ENCODE measurements at regions not wholly inside any gene's neighbourhood (a gene's known extent, or its start where the extent isn't known, plus 50 kb on each side); places are given as distances from the start of the nearest gene placed in this dataset.
"Not testable (repeated sequence)": the region's sequence is repeated elsewhere in the genome, so short reads cannot be mapped to it uniquely, and the experiment has no call there.

GRCh38 chr6:842141-842540, 149.2 kb upstream of the EXOC2 start:
- Mint-ChIP-seq H3K36me3 (ENCODE audit: low read depth) (no peaks in the 10 kb centered on the region), H3K4me1 (no peaks in the 10 kb centered on the region), H3K9me3 (no peaks in the 10 kb centered on the region), H3K4me3 (no peak overlapping the region), H3K27me3 (peaks cover 16% of the 10 kb centered on the region), H3K27ac (no peak overlapping the region)
- DNase-seq = no peak
- intact Hi-C loops (cut with micrococcal nuclease) = no loop called here

DNA sequence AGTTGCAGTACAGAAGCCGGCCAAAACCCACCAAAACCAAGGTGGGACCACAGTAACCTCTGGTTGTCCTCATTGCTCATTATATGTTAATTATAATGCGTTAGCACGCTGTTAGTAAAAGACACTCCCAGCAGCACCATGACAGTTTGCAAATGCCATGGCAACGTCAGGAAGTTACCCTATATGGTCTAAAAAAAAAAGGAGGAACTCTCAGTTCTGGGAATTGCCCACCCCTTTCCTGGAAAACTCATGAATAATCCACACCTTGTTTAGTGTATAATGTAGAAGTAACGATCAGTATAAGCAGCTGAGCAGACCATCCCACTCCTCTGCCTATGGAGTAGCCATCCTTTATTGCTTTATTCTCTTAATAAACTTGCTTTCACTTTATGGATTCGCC, 148.6 kb upstream of the EXOC2 start:
- Mint-ChIP-seq H3K4me3 (no peak overlapping the region), H3K27me3 (peaks cover 19% of the 10 kb centered on the region), H3K36me3 (ENCODE audit: low read depth) (no peaks in the 10 kb centered on the region), H3K9me3 (no peaks in the 10 kb centered on the region), H3K27ac (no peak overlapping the region), H3K4me1 (no peaks in the 10 kb centered on the region)
- intact Hi-C loops (cut with micrococcal nuclease) = no loop called here
- no peak for DNase-seq

DNA sequence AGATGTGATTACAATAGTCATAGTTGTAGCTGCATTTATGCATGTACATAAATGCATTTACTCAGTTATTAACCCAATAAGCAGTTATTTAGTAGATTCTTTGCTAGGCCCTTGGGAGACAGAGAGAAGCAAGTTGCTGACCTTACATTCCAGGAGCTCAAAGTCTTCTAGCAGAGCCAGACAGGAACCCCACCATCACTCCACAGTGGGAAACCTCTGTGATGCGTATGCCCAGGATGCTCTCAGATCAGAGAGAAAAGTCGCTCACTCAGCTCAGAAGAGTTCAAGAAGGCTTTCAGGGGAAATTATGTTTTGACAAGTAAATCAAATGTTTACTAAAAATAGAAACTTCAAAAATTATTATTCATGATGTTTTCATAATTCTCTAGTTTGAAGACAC, 146.3 kb upstream of the EXOC2 start:
- H3K4me3 Mint-ChIP-seq = no peak overlapping the region
- intact Hi-C loops (cut with micrococcal nuclease) = no loop called here

GRCh38 chr6:837380-837779, 144.4 kb upstream of the EXOC2 start:
- no peak overlapping the region for H3K27ac Mint-ChIP-seq
- H3K27me3 Mint-ChIP-seq = peaks cover 24% of the 10 kb centered on the region
- no peak overlapping the region for H3K4me3 Mint-ChIP-seq
- no peak for DNase-seq
- H3K36me3 Mint-ChIP-seq (ENCODE audit: low read depth) = peaks cover 2% of the 10 kb centered on the region
- H3K4me1 Mint-ChIP-seq = peaks cover 4% of the 10 kb centered on the region
- intact Hi-C loops (cut with micrococcal nuclease) = no loop called here
- H3K9me3 Mint-ChIP-seq = peaks cover 6% of the 10 kb centered on the region

More for the DNA sequence above, 146.3 kb upstream of the EXOC2 start:
- Mint-ChIP-seq H3K9me3 (peaks cover 2% of the 10 kb centered on the region), H3K4me1 (peaks cover 4% of the 10 kb centered on the region), H3K27ac (no peak overlapping the region), H3K27me3 (peaks cover 24% of the 10 kb centered on the region), H3K36me3 (ENCODE audit: low read depth) (peaks cover 1% of the 10 kb centered on the region)
- no peak for DNase-seq

DNA sequence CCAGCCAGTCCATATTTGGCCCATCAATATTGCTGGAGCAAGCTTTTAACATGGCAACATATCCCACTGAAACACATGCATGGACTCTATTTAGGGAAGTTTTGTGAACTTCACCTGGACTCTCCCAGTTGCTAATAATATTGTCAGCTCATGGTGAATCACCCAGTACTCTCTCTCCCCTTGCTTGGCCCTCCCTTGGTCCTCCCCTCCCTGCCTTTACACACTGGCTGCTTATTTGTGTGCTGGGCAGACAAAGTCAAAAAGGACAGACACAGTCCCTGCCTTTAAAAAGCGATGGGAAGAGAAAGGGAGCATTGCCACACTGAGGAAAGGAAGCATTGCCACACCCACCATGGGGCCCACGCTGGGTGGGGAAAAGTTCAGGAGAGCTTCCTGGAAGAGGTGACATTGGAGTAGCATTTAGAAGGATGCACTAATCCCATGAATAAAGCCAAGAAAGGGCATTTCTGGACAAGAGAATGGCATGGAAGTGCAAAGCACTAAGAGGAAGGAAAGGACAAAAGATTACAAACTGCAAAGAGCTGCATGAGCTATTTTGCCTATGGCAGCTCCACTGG, 143.4 kb upstream of the EXOC2 start:
- peaks cover 6% of the 10 kb centered on the region for H3K9me3 Mint-ChIP-seq
- H3K4me1 Mint-ChIP-seq = peaks cover 4% of the 10 kb centered on the region
- H3K4me3 Mint-ChIP-seq = no peak overlapping the region
- intact Hi-C loops (cut with micrococcal nuclease) = no loop called here
- DNase-seq = no peak
- H3K36me3 Mint-ChIP-seq (ENCODE audit: low read depth) = peaks cover 2% of the 10 kb centered on the region
- H3K27ac Mint-ChIP-seq = no peak overlapping the region
- H3K27me3 Mint-ChIP-seq = peaks cover 24% of the 10 kb centered on the region

- H3K36me3 Mint-ChIP-seq (ENCODE audit: low read depth) = peaks cover 2% of the 10 kb centered on the region
- peaks cover 7% of the 10 kb centered on the region for H3K9me3 Mint-ChIP-seq
- intact Hi-C loops (cut with micrococcal nuclease) = no loop called here
- H3K27me3 Mint-ChIP-seq = peaks cover 24% of the 10 kb centered on the region
- H3K4me1 Mint-ChIP-seq = peaks cover 4% of the 10 kb centered on the region
- H3K27ac Mint-ChIP-seq = no peak overlapping the region
- no peak for DNase-seq
- no peak overlapping the region for H3K4me3 Mint-ChIP-seq
Measured at GRCh38 chr6:835476-836160, 142.7 kb upstream of the EXOC2 start.

- Mint-ChIP-seq H3K9me3 (peaks cover 10% of the 10 kb centered on the region), H3K4me3 (no peak overlapping the region), H3K27me3 (peaks cover 20% of the 10 kb centered on the region), H3K27ac (no peak overlapping the region), H3K4me1 (peaks cover 4% of the 10 kb centered on the region), H3K36me3 (ENCODE audit: low read depth) (peaks cover 2% of the 10 kb centered on the region)
- intact Hi-C loops (cut with micrococcal nuclease) = no loop called here
- no peak for DNase-seq
Measured at GRCh38 chr6:834866-835265, 141.9 kb upstream of the EXOC2 start.

DNA sequence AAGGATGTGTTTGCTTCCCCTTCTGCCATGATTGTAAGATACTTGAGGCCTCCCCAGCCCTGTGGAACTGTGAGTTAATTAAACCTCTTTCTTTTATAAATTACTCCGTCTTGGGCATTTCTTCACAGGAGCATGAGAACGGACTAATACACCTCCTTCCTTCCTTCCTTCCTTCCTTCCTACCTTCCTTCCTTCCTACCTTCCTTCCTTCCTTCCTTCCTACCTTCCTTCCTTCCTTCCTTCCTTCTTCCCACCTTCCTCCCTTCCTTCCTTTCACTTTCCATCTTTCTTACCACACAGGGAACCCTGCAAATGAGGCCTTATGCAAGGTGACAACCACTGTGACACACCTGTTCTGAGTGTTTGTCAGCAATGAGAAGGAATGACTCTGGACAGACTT, 141.3 kb upstream of the EXOC2 start:
- peaks cover 2% of the 10 kb centered on the region for H3K36me3 Mint-ChIP-seq (ENCODE audit: low read depth)
- intact Hi-C loops (cut with micrococcal nuclease) = no loop called here
- H3K4me1 Mint-ChIP-seq = peaks cover 4% of the 10 kb centered on the region
- peaks cover 10% of the 10 kb centered on the region for H3K9me3 Mint-ChIP-seq
- no peak overlapping the region for H3K4me3 Mint-ChIP-seq
- peaks cover 16% of the 10 kb centered on the region for H3K27me3 Mint-ChIP-seq
- no peak for DNase-seq
- H3K27ac Mint-ChIP-seq = no peak overlapping the region

DNA sequence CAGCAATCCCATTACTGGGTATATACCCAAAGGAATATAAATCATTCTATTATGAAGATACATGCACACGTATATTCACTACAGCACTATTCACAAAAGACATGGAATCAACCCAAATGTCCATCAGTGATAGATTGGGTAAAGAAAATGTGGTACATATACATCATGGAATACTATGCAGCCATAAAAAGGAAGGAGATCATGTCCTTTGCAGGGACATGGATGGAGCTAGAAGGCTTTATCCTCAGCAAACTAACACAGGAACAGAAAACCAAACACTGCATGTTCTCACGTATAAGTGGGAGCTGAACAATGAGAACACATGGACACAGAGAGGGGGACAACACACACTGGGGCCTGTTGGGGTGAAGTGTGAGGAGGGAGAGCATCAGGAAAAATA, 139.9 kb upstream of the EXOC2 start:
- H3K9me3 Mint-ChIP-seq; H3K27ac Mint-ChIP-seq; intact Hi-C loops (cut with micrococcal nuclease): not testable (repeated sequence)

GRCh38 chr6:830667-831327, 137.9 kb upstream of the EXOC2 start:
- Mint-ChIP-seq H3K4me3 (no peak overlapping the region), H3K9me3 (peaks cover 16% of the 10 kb centered on the region), H3K27ac (no peak overlapping the region), H3K36me3 (ENCODE audit: low read depth) (peaks cover 2% of the 10 kb centered on the region), H3K4me1 (peaks cover 2% of the 10 kb centered on the region), H3K27me3 (peaks cover 2% of the 10 kb centered on the region)
- no peak for DNase-seq
- intact Hi-C loops (cut with micrococcal nuclease) = no loop called here

More for the DNA sequence above, 139.9 kb upstream of the EXOC2 start:
- not testable (repeated sequence) for DNase-seq; H3K4me3 Mint-ChIP-seq; H3K4me1 Mint-ChIP-seq; H3K36me3 Mint-ChIP-seq (ENCODE audit: low read depth); H3K27me3 Mint-ChIP-seq

DNA sequence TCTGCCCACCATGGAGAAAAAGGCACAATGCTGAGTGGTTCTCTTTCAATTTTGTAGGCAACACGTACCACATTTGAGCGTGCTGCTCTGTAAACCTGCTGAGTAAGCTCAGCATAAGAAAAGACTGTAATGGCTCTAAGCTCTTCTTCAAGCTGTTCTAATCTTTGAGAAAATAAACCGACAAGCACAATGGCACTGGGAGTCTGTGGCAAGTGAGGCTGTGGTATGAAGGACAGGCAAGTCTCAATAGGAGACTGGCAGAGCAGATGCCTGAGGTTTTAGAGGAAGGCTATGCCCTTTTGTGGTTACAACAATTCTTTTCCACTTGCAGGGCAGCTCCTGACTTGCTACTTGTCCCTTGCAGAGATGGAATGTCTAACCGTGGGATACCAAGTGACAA, 136.7 kb upstream of the EXOC2 start:
- peaks cover 2% of the 10 kb centered on the region for H3K36me3 Mint-ChIP-seq (ENCODE audit: low read depth)
- H3K27me3 Mint-ChIP-seq = peaks cover 4% of the 10 kb centered on the region
- DNase-seq = no peak
- peaks cover 19% of the 10 kb centered on the region for H3K9me3 Mint-ChIP-seq
- intact Hi-C loops (cut with micrococcal nuclease) = no loop called here
- no peak overlapping the region for H3K27ac Mint-ChIP-seq
- no peak overlapping the region for H3K4me3 Mint-ChIP-seq
- peaks cover 2% of the 10 kb centered on the region for H3K4me1 Mint-ChIP-seq

DNA sequence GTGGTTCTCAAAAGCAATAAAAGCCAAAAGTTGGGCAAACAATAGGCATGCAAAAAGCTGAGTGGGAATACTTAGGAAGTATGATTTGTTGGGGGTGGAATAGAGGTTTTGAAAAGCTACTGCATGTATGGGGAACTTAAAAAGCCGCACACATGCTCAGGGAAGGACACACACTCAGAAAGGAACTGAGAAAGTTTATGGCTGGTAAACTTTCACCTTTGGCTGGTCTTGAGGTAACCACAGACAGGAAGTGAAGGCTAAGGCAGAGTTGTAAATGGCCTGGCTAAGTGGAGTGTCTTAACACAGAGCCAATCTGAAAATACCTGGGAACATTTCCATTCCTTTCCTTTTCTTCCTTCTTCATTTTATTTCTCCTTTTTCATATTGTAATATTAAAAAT, 134.5 kb upstream of the EXOC2 start:
- DNase-seq = no peak
- H3K27ac Mint-ChIP-seq = no peak overlapping the region
- no peak overlapping the region for H3K4me3 Mint-ChIP-seq
- H3K4me1 Mint-ChIP-seq = no peaks in the 10 kb centered on the region
- peaks cover 2% of the 10 kb centered on the region for H3K27me3 Mint-ChIP-seq
- H3K36me3 Mint-ChIP-seq (ENCODE audit: low read depth) = no peaks in the 10 kb centered on the region
- intact Hi-C loops (cut with micrococcal nuclease) = no loop called here
- H3K9me3 Mint-ChIP-seq = peaks cover 12% of the 10 kb centered on the region

DNA sequence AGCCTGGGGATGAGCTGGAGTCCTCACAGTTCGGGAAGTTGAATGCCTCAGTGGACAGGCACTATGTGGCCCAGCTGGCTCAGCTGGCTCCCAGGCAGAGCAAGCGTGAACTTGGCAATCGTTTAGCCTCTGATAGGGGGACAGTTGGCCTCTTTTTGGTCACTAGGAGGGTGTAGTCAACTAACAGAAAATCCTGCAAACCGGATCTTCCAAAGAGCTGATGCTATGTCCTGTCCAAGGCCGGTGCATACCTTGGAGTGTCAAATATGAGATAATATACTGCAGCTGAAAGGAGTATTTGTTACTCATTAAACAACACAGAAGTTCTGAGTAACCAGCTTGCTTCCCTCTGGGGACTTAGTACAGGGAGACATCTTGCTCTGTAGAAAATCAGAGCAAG, 126.2 kb upstream of the EXOC2 start:
- no peak overlapping the region for H3K27ac Mint-ChIP-seq
- DNase-seq = no peak
- H3K4me3 Mint-ChIP-seq = no peak overlapping the region
- peaks cover 16% of the 10 kb centered on the region for H3K27me3 Mint-ChIP-seq
- H3K36me3 Mint-ChIP-seq (ENCODE audit: low read depth) = no peaks in the 10 kb centered on the region
- H3K4me1 Mint-ChIP-seq = peaks cover 18% of the 10 kb centered on the region
- no peaks in the 10 kb centered on the region for H3K9me3 Mint-ChIP-seq
- intact Hi-C loops (cut with micrococcal nuclease) = no loop called here

DNA sequence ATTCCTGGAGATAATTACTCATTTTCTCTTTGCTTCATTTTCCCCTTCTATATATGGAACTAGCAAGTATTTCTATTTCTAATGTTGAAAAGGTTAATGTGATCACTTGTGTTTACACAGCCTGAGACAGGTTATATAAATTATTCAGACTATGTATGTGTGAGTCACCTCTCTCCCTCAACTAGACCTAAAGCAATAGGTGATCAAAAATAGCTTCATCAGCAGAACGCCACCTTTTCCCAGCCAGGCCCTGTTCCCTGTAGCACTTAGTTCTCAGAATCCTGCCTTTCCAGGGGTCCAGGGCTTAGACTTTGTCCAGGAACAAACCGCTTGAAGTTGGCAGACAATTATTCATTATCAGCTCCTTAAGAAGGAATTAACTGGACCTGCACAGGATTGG, 125.3 kb upstream of the EXOC2 start:
- peaks cover 18% of the 10 kb centered on the region for H3K4me1 Mint-ChIP-seq
- H3K9me3 Mint-ChIP-seq = no peaks in the 10 kb centered on the region
- intact Hi-C loops (cut with micrococcal nuclease) = no loop called here
- peak overlapping the region; percentile 52 for H3K4me3 Mint-ChIP-seq
- peak overlapping the region; percentile 83 for H3K27ac Mint-ChIP-seq
- H3K27me3 Mint-ChIP-seq = peaks cover 16% of the 10 kb centered on the region
- H3K36me3 Mint-ChIP-seq (ENCODE audit: low read depth) = no peaks in the 10 kb centered on the region
- no peak for DNase-seq

Measured in activated CD4-positive, alpha-beta T cell treated with anti-CD3 and anti-CD28 coated beads, Interleukin-2, amount 10 ng/mL, durations not matched to agents 24 days and 14 days (primary cell).